Astrocyte (in vitro differentiated cells and primary cell): ENCODE measurements at regions not wholly inside any gene's neighbourhood (a gene's known extent, or its start where the extent isn't known, plus 50 kb on each side); places are given as distances from the start of the nearest gene placed in this dataset.
"Not testable (repeated sequence)": the region's sequence is repeated elsewhere in the genome, so short reads cannot be mapped to it uniquely, and the experiment has no call there.

Source experiments
- DNase-seq: peaks from one replicate; pipeline ENCODE4 v3.0.0-alpha.2; 2010; ENCODE audit warnings: low read depth
- FAIRE-seq: peaks from 2 replicates; lab custom pipeline; 2011; peaks lifted over from hg19 to GRCh38; lab: Jason Lieb, UNC
- H2AFZ ChIP-seq: 2 replicates; pipeline ENCODE4 v1.6.0; 2012; ENCODE audit warnings: low read depth, low read length, inconsistent platforms
- H3K27ac ChIP-seq: 2 replicates; pipeline ENCODE4 v1.5.1; 2011; ENCODE audit warnings: low read depth, low read length, inconsistent platforms
- H3K27me3 ChIP-seq: 2 replicates; pipeline ENCODE4 v1.6.0; 2011; ENCODE audit warnings: low read length, inconsistent platforms; ENCODE audit not compliant: insufficient read depth
- H3K36me3 ChIP-seq: 2 replicates; pipeline ENCODE4 v1.5.1; 2011; ENCODE audit warnings: low read length, inconsistent platforms; ENCODE audit not compliant: insufficient read depth
- H3K4me1 ChIP-seq: 2 replicates; pipeline ENCODE4 v1.5.1; 2011; ENCODE audit warnings: low read length, inconsistent platforms; ENCODE audit not compliant: insufficient read depth
- H3K4me2 ChIP-seq: 2 replicates; pipeline ENCODE4 v1.6.0; 2012; ENCODE audit warnings: low read length, inconsistent platforms
- H3K4me3 ChIP-seq: 2 replicates; pipeline ENCODE4 v1.5.1; 2011; ENCODE audit warnings: low read depth, mild to moderate bottlenecking, low read length, inconsistent platforms; ENCODE audit not compliant: insufficient read depth
- H3K79me2 ChIP-seq: 2 replicates; pipeline ENCODE4 v1.6.0; 2012; ENCODE audit warnings: mild to moderate bottlenecking, low read length, inconsistent platforms; ENCODE audit not compliant: insufficient read depth
- H3K9ac ChIP-seq: 2 replicates; pipeline ENCODE4 v1.6.0; 2012; ENCODE audit warnings: mild to moderate bottlenecking, low read length, inconsistent platforms
- H3K9me3 ChIP-seq: 2 replicates; pipeline ENCODE4 v1.5.1; 2012; ENCODE audit warnings: low read depth, mild to moderate bottlenecking, low read length, inconsistent platforms; ENCODE audit not compliant: insufficient read depth
- H4K20me1 ChIP-seq: 2 replicates; pipeline ENCODE4 v1.6.0; 2012; ENCODE audit warnings: low read length, inconsistent platforms; ENCODE audit not compliant: insufficient read depth
- H3K27ac Mint-ChIP-seq: one replicate; pipeline ENCODE4 v1.8.0; 2021; ENCODE audit warnings: mild to moderate bottlenecking, mixed read lengths; ENCODE audit not compliant: unreplicated experiment
- H3K27me3 Mint-ChIP-seq: one replicate; pipeline ENCODE4 v1.8.0; 2021; ENCODE audit warnings: low read depth, mixed read lengths; ENCODE audit not compliant: unreplicated experiment
- H3K36me3 Mint-ChIP-seq: one replicate; pipeline ENCODE4 v1.8.0; 2021; ENCODE audit warnings: low read depth, mixed read lengths; ENCODE audit not compliant: unreplicated experiment
- H3K4me1 Mint-ChIP-seq: one replicate; pipeline ENCODE4 v1.8.0; 2021; ENCODE audit warnings: low read depth, mixed read lengths; ENCODE audit not compliant: unreplicated experiment
- H3K4me3 Mint-ChIP-seq: one replicate; pipeline ENCODE4 v1.8.0; 2021; ENCODE audit warnings: mild to moderate bottlenecking, moderate library complexity, mixed read lengths; ENCODE audit not compliant: unreplicated experiment
- H3K9me3 Mint-ChIP-seq: one replicate; pipeline ENCODE4 v1.8.0; 2021; ENCODE audit warnings: mild to moderate bottlenecking, mixed read lengths; ENCODE audit not compliant: unreplicated experiment
- CTCF ChIP-seq: IDR thresholded peaks from 2 replicates; pipeline ENCODE4 v1.5.1; 2011; ENCODE audit warnings: low read depth, mild to moderate bottlenecking, inconsistent platforms, low read length, moderate library complexity; ENCODE audit not compliant: insufficient read depth
- EZH2 ChIP-seq: IDR thresholded peaks from 2 replicates; pipeline ENCODE4 v1.6.1; 2012; ENCODE audit warnings: mild to moderate bottlenecking, low read length, inconsistent platforms; ENCODE audit not compliant: insufficient read depth

DNA sequence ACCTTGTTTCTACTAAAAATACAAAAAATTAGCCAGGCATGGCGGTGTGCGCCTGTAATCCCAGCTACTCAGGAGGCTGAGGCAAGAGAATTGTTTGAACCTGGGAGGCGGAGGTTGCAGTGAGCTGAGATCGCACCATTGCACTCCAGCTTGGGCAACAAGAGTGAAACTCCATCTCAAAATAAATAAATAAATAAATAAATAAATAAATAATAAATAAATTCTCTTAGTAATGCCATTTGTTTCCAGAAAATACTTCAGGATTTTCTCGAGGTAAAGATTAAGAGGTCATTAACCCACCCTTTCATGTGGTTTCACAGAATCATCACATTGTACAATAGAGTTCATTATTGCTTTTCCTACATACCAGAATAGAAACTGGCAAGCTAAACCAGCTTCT, 68.5 kb upstream of the JAK1 start:
- H3K4me1 Mint-ChIP-seq, H3K4me3 ChIP-seq, H3K4me1 ChIP-seq, H2AFZ ChIP-seq, H3K27me3 Mint-ChIP-seq, H3K4me2 ChIP-seq, H3K4me3 Mint-ChIP-seq, H4K20me1 ChIP-seq, H3K9me3 ChIP-seq, H3K9ac ChIP-seq, H3K36me3 Mint-ChIP-seq, H3K9me3 Mint-ChIP-seq, DNase-seq, H3K36me3 ChIP-seq, H3K27ac ChIP-seq, H3K27ac Mint-ChIP-seq, FAIRE-seq, H3K27me3 ChIP-seq, H3K79me2 ChIP-seq: not testable (repeated sequence)

DNA sequence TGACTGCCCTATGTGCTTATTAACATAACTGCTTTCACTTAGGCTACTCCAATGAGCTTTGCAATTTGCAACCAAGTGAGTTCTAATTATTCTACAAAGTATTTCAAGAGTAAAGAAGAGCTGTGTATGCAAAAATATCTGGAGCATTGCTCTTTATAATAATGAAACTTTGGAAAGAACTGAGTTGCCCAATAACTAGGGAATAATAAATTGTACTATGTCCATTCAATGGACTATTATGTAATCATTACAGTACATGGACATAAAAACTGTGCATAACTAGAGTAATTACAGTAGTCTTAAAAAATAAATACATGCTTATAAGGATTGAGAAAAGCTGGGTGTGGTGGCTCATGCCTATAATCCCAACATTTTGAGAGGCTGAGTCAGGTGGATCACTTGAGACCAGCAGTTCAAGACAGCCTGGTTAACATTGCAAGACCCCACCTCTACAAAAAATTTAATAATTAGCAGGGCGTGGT, 70.3 kb upstream of the JAK1 start:
- no peak overlapping the region for H3K27ac Mint-ChIP-seq

GRCh38 chr1:65039066-65039465, 72.7 kb upstream of the JAK1 start:
- H3K27me3 Mint-ChIP-seq = no peaks in the 10 kb centered on the region
- H3K27ac Mint-ChIP-seq = no peak overlapping the region
- Histone ChIP-seq H3K27ac (no peak overlapping the region), H3K9me3 (no peaks in the 10 kb centered on the region), H3K9ac (no peak overlapping the region), H3K36me3 (no peaks in the 10 kb centered on the region), H4K20me1 (no peaks in the 10 kb centered on the region), H3K79me2 (no peaks in the 10 kb centered on the region), H3K4me1 (no peaks in the 10 kb centered on the region), H3K27me3 (no peaks in the 10 kb centered on the region), H3K4me2 (no peak overlapping the region), H3K4me3 (no peak overlapping the region), H2AFZ (no peak overlapping the region)
- peaks cover 5% of the 10 kb centered on the region for H3K4me1 Mint-ChIP-seq
- TF ChIP-seq EZH2 (no peak), CTCF (no peak)
- no peaks in the 10 kb centered on the region for H3K9me3 Mint-ChIP-seq
- H3K36me3 Mint-ChIP-seq = no peaks in the 10 kb centered on the region
- no peak overlapping the region for H3K4me3 Mint-ChIP-seq
- DNase-seq = no peak
- no peak for FAIRE-seq

More for the DNA sequence above, 70.3 kb upstream of the JAK1 start:
- no peaks in the 10 kb centered on the region for H3K36me3 Mint-ChIP-seq
- H3K9me3 Mint-ChIP-seq = no peaks in the 10 kb centered on the region
- no peak overlapping the region for H3K9ac ChIP-seq
- H3K4me3 ChIP-seq = no peak overlapping the region
- H4K20me1 ChIP-seq = no peaks in the 10 kb centered on the region
- H3K4me2 ChIP-seq = no peak overlapping the region
- H3K4me1 Mint-ChIP-seq = peaks cover 5% of the 10 kb centered on the region
- FAIRE-seq = no peak
- H3K4me1 ChIP-seq = no peaks in the 10 kb centered on the region
- H3K27me3 ChIP-seq = no peaks in the 10 kb centered on the region
- no peaks in the 10 kb centered on the region for H3K27me3 Mint-ChIP-seq
- H2AFZ ChIP-seq = no peak overlapping the region
- no peaks in the 10 kb centered on the region for H3K36me3 ChIP-seq
- H3K4me3 Mint-ChIP-seq = no peak overlapping the region
- no peak for DNase-seq
- no peak for TF ChIP-seq CTCF
- no peak for TF ChIP-seq EZH2
- H3K27ac ChIP-seq = no peak overlapping the region
- H3K9me3 ChIP-seq = no peaks in the 10 kb centered on the region
- no peaks in the 10 kb centered on the region for H3K79me2 ChIP-seq
